ENCODE measurements at regions not wholly inside any gene's neighbourhood (a gene's known extent, or its start where the extent isn't known, plus 50 kb on each side); places are given as distances from the start of the nearest gene placed in this dataset.

DNA sequence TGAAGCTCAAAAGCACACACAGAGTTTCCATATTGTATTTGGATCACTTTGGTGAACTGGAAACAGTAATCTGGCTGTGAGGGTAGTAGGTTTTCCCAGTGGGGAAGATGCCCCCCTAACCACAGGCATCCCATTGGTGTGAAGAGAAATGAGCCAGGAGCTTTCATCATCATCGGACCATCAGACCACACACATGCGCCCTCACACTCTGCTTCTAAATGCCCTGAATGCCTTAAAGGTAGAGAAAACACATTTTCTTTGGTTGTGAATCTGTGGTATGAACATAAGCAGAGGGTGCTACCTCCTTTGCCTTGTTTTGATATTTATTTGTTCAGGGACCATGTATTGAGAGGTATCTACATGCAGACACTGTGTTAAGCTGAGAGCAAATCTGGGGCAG, 79.0 kb upstream of the DNAH14 start:
- no peak for DNase-seq

DNA sequence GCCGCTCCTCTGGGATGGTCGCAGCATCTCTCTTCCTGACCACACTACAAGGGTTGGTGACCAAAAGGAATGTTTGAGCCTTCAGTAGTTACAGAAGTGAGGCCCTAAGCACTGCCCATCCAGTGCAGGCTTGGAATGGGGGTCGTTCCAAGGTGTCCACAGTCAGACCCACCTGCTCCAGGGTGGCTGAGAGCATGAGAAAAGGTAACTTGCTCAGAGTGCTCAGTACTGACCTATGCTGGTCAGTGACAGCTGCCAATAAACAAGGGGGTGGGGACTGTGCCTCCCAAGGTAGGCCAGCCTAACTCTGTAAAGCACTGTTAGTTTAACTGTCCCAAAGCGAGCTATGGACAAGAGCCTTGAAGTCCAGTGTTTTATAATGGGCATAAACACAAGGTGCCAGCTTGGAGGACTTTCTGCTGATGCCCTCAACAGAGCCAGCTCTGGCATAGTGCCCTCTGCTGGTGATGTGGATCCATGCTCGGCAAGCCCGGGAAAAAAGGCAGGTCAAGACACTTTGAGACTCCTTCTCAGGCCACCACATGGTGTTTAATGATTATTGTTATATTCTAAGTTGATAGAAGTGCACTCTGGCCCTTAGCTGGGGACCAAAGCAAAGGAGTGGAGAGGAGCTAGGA, 78.1 kb upstream of the DNAH14 start:
- DNase-seq: peak; percentile 42

DNA sequence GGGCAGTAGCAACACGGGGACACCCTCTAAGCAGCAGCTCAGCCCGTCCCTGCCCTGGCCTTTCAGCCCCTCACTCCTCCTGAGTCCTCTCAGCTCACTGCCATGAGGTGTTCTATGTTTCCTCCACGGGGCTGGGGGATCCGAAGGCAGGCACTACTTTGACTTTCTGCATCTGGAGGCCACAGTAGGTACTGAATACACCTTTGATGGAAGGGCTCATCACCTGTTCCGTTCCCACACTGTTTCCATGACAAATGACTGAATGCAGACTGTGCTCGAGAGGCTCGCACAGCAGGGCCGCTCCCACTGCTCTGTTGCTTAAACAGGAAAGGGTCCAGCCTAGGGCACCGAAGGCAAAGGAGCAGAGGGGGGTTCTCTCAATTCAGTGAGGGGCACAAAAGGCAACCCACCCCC, 77.6 kb upstream of the DNAH14 start:
- DNase-seq: no peak

DNA sequence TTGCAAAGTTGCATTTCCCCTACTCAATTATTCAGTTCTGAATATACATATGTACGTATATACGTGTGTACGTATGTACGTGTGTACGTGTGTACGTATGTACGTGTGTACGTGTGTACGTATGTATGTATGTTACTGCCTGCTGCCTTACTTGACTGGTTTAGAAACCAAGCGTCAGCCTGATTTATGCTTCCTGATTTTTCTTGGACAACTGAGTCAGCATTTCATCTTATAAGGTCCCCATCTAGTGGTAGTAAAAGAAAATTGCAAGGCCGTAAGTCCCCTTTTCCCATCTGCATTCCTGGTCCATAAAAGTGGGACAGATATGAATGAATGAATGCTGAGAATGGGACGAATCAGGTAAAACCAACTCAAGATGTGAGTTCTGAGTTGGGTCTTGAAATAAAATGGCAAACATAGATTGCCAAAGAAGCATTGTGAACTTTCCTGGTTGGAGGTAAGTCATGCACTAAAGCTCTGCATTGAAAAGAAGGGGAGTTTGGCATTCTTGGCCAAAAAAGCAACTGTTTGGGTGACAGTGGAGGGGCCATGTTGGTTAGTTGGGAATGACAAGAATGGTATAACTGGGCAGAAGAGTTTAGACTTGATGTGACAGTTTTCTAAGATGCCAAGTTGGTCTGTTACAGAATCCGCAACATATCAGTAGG, 76.4 kb upstream of the DNAH14 start:
- no peak for DNase-seq

DNA sequence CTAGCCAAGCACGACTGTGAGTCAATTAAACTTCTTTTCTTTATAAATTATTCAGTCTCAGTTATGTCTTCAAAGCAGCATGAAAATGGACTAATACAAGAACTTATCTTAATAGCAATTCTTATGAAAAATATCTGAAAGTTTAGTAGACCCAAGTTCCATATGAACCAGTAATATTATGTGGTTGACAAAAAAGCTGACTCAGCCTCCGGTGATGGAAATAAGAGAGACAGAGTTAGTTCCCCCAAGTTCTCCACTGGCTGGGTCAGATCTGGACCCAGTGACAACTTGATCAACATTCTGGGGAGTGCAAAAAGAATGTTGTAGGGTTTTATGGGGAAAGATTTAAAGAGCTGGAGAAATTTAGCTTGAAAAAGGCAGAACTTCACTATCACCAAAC, 72.5 kb upstream of the DNAH14 start:
- no peak for DNase-seq

DNA sequence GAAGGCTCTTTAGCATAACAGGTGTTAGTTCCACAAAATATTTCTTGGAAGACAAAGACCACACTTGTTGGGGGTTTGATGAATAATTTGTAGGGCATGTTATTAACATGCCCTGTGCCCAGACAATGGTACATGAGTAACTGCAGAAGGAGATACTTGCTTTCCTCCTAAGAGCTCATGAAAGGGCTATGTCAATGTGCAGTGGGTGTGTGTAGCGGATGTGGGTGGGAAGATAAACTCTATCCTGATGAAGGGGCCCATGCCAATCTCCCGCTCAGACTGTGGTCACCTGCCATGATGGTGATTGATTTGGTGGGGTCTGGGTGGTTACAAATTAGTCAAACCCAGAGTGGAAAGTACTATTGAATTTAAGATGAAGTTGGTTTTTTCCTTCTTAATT, 69.8 kb upstream of the DNAH14 start:
- DNase-seq: no peak

DNA sequence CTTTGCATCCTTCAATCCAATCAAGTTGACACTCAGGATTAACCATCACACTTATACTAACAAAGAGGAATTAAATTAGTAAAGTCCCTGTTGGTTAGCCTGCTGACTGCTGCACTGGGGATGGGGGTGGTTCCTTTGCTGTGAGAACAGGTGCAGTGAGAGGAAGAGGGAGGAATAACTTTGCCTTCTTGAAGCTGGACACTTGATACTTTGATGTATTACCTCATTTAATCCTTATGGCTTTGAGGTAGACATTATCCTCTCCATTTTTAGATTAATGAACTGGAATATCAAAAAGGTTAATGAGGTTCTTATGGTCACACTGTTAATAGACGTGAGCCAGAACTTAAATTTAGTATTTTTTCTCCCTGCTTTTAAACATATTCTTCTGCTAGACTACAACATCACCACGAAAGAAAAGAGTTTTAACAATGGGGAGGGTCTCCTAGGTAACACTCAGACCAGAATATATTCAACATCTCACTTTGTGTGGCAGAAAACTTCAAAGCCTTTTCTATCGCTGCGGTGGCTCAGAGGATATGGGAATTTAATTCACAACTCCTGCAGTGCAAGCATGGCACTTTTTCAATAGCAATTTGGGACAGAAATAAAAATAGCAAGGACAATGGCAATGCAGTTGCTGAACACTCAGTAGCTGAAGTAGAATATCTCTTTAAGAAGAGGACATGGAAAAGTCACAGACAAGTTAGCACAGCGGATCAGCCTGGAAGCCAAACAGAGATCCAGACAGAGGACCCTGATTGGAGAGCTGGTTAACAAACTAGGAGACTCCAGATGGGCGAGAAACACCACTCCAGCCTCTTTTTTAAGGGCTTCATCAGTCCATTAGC, 68.8 kb upstream of the DNAH14 start:
- DNase-seq: no peak

DNA sequence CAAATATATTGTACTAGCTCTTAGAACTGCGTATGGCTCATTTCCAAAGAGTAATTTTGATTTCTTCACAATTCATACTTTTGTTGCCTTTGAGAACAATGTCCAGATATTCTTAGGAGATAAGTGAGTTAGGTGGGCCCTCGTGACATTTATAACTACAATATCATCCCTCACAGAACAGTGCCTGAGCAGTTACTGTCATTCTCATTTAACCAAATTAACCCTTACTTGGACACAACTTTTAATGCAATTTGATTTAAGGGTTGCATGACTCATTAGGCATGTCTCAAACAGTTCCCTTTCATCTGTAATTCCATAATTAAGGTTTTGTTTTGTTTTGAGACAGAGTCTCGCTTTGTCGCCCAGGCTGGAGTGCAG, 68.1 kb upstream of the DNAH14 start:
- DNase-seq: no peak

DNA sequence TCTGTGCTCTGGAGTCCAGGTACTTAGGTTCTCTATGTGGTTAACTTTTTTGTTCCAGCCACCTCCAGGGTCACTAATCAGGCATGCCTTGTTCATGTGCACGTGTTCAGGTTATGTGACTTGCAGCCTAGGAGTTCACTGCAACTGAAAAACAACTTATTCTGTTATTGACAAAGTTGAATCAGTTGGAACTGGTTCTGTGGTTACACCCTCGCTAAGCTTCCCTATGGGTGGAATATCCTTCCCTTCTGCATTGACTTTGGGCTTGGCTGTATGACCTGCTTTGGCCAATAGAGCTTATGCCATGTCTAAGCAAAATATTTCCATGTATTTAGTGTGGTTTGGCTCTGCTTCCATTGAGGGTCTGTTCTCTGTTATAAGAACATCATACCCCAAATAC, 66.0 kb upstream of the DNAH14 start:
- DNase-seq: no peak

DNA sequence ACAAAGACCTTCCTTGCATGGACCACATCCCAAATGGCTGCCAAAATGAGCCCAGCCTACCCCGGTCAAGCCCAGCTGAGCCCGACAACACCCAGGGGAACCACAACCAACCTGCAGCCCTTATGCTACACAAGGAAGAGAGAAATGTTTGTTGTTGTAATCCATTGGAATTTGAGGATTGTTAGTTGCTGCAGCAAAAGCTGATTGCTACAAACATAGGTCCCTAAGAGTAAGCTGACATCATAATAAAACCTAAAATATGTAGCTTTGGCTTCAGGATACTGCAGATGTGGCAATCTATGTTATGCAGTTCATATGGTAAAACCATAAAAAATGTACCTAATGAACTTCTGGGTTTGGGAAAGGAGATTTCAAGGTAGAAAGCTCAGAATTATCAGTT, 65.5 kb upstream of the DNAH14 start:
- DNase-seq: no peak

DNA sequence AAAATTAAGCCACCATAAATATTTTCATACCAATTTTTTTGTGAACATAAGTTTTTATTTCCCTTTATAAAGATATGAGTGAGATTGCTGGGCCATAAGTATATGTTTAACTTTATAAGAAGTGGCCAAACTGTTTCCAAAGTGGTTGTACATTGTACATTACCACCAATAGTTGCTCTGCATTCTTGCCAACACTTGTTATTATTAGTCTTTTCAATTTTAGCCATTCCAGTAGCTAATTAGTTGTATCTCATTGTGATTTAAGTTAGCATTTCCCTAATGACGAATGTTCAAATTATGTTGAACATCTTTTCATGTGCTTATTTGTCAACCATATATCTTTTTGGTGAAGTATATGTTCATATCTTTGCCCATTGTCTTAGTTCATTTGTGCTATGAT, 64.0 kb upstream of the DNAH14 start:
- no peak for DNase-seq

DNA sequence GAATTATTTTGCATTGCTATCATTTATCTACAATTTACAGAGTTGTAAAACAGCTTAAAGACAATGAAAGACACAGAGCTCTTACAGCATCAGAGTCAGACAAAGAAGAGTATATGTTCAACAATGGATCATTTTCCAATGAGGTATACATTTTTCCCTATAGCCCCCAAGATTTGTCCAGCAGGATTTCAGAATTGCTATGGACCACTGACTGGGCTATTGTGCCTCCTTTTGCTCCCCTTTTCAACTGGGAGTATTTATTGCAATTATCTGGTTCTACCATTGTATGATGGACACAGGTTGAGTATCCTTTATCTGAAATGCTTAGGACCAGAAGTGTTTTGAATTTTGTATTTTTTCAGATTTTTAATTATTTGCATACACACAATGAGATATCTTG, 62.5 kb upstream of the DNAH14 start:
- DNase-seq: no peak

DNA sequence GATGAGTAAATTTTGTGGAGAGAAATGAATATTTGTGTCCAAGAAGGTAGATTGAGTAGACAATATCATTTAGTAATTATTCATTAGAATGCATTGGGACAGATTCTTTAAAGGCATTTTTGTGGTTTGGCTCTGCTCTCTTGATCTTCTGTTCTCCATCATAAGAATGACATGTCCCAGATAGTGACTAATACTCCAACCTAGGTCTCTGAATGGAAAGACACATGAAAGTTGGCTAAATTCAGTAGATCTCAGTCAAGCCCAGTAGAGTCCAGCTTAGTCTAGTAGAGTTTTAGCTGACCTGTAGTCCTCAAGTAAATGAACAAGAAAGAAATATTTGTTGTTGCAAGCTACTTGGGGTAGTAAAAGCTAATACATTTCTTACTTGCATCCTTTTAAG, 61.8 kb upstream of the DNAH14 start:
- DNase-seq: no peak

DNA sequence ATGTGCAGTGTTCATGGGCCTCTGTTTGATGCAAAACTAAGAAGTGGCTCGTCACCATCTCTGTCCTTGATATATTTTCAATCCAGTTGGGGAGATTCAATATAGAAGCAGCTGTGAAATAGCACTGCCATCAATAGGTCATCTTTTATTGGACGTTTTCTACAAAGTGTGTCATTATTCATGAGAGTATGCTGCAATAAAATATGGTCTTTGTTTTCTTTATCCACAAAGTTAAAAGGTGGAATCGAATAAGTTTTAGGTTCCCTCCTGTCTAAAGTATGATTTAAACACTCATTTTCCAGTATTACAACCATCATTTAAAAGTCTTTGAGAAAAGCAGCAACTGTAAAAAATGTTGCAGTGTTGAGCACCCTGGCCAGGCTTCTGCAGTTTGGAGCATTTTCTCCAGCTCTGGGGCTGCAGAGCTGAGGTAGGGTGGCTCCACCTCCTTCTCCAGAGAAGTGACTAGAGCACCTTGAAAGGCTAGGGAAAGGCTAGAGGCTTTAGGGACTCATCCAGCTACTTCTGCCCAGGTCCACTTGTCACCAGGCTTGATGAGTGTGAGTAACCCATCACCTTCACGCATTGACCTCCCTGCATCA, 56.5 kb upstream of the DNAH14 start:
- DNase-seq: no peak

DNA sequence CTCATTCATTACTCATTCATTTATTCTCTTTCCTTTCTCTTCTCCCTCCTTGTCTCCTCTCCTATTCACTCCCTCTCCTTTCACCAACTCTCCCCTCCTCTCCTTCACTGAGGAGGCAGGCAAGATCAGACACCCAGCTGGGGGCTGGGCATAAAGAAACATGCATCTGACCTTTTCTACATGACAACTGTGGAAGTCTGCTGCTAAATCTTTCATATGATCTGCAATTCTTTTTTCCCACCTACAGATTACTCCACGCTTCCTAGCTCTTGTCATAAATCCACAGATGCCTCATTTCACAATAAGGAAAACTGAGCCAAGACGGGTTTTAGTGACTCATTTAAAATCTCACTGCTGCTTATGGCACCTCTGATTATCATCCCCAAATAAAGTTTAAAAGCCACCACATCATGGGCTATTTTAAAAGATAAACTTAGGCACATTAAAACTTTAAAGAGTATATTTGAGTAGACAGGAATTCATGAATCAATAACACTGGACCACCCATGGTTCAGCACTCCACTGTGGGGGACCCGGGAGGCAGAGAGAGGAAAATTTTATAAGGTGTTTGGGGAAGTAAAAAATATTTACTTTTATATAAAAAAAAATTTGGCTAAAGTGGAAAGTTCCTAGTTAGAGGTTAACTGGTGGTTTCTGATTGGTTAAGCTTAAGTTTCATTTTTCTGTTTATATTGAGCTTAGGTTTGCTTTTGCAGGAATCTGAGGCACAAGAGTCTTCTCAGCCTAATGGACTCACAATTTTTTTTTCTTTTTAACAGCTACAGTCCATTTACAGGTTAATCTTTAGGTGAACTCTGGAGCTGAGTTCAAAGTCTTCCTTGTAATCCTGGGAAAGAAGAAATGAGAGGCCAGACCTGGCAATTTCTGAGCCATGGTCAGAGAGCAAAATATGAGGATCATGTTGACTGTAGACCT, 55.8 kb upstream of the DNAH14 start:
- no peak for DNase-seq

DNA sequence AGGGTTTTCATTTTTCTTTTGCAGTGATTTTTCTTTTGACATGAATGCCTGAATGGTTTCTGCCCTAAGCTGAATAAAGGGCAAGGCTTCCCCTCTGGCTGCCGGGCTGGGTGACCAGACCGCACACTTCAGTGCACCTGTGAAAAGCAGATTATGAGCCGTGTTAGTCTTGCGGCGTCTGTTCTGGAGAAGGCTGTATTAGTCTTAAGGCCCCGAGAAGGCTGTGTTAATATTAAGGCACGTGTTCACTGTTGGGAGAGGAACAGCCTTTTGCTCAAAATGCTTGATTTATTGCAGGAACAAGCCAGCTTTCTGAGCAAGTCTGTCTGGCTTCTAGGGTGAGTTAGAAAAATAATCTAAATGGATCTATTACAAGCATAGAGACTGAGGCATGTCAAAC, 54.7 kb upstream of the DNAH14 start:
- DNase-seq: no peak

DNA sequence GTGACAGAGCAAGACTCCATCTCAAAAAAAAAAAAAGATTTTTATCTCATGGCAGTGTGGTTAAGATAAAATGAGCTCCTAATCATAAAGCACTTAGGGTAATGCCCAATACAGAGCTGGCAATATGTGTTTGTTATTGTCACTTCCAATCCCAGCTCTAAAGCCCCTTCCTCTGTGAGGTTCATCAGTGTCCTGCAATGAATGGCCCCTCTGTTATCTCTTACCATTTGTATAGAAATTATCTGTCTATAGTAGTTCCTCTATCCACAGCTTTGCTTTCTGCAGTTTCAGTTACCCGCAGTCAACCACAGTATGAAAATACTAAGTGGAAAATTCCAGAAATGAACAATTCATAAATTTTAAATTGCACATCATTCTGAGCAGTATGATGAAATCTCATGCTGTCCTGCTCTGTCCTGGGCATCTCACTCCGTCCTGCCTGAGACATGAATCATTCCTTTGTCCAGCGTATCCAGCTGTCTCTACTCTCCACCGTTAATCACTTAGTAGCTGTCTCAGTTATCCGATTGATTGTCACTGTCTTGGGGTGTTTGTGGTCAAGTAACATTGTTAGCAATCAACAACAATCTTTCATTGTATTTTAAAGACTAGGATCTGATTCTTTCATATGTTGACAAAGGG, 50.2 kb upstream of the DNAH14 start:
- no peak for DNase-seq

Data from NCI-H1092 (cell line).